SK-N-SH (cell line): ENCODE measurements at regions not wholly inside any gene's neighbourhood (a gene's known extent, or its start where the extent isn't known, plus 50 kb on each side); places are given as distances from the start of the nearest gene placed in this dataset.

ENCODE experiments used
- CTCF ChIA-PET: fragments of 300-600, 350-600 bp; formaldehyde crosslinking; extraction: SDS; loops from one replicate; lab custom pipeline; 2021; lab: Yijun Ruan, JAX
- POLR2A ChIA-PET: fragments of 350-600 bp; sonication (Branson Sonifier 250); formaldehyde crosslinking; extraction: SDS; loops from one replicate; lab custom pipeline; 2020; ENCODE audit warnings: antibody characterized with exemption, inconsistent platforms; lab: Yijun Ruan, JAX
- DNase-seq: peaks from one replicate; pipeline ENCODE4 v3.0.0; 2012
- H2AFZ ChIP-seq: fragments of 200-600 bp; sonication (generic); 2 replicates; pipeline ENCODE4 v1.8.1; 2016; ENCODE audit warnings: antibody characterized with exemption, mild to moderate bottlenecking, low read depth
- H3F3A ChIP-seq: fragments of 200-600 bp; sonication (generic); replicated peaks from 2 replicates; pipeline ENCODE3; 2016; ENCODE audit warnings: antibody characterized with exemption, mild to moderate bottlenecking; ENCODE audit not compliant: insufficient read depth
- H3K27ac ChIP-seq, 2 experiments: fragments of 200-500 bp in 1 of 2; fragments of 200-600 bp in 1 of 2; sonication (Bioruptor generic) in 1 of 2; sonication (generic), shearing (Covaris generic) in 1 of 2; 2 replicates each; pipeline versions ENCODE4 v1.5.1 to v1.6.1; 2014 to 2016; ENCODE audit warnings: low read depth in 2 of 2, inconsistent platforms in 1 of 2, low read length in 1 of 2, mild to moderate bottlenecking in 1 of 2, mixed read lengths in 1 of 2
- H3K27me3 ChIP-seq: fragments of 200-600 bp; sonication (generic), shearing (Covaris generic); 2 replicates; pipeline ENCODE4 v1.6.1; 2016; ENCODE audit warnings: mixed run types; ENCODE audit not compliant: insufficient read depth
- H3K36me3 ChIP-seq, 2 experiments: fragments of 200-500 bp in 1 of 2; fragments of 200-600 bp in 1 of 2; sonication (Bioruptor generic) in 1 of 2; sonication (generic) in 1 of 2; replicated peaks in 1 of 2; 2 replicates each; pipeline versions ENCODE3 to v1.5.1; 2014 to 2016; ENCODE audit warnings: low read length in 1 of 2, mild to moderate bottlenecking in 1 of 2; ENCODE audit not compliant: insufficient read depth in 2 of 2, control insufficient read depth in 1 of 2
- H3K4me1 ChIP-seq, 2 experiments: fragments of 200-500 bp in 1 of 2; fragments of 200-600 bp in 1 of 2; sonication (Bioruptor generic) in 1 of 2; sonication (generic), shearing (Covaris generic) in 1 of 2; 2 replicates each; pipeline versions ENCODE4 v1.5.1 to v1.6.1; 2014 to 2016; ENCODE audit warnings: low read depth in 1 of 2, low read length in 1 of 2, mixed run types in 1 of 2; ENCODE audit not compliant: insufficient read depth in 2 of 2, control insufficient read depth in 1 of 2
- H3K4me2 ChIP-seq: fragments of 200-600 bp; sonication (generic), shearing (Covaris generic); 2 replicates; pipeline ENCODE4 v1.6.1; 2017; ENCODE audit warnings: mixed run types
- H3K4me3 ChIP-seq, 2 experiments: fragments of 200-500 bp in 1 of 2; fragments of 200-600 bp in 1 of 2; sonication (Bioruptor generic) in 1 of 2; sonication (generic), shearing (Covaris generic) in 1 of 2; 2 replicates each; pipeline versions ENCODE4 v1.5.1 to v1.8.1; 2014 to 2016; ENCODE audit warnings: low read depth in 2 of 2, inconsistent platforms in 1 of 2, low read length in 1 of 2, mild to moderate bottlenecking in 1 of 2, mixed read lengths in 1 of 2, moderate library complexity in 1 of 2
- H3K79me2 ChIP-seq: fragments of 200-600 bp; sonication (generic); 2 replicates; pipeline ENCODE4 v1.8.1; 2017; ENCODE audit warnings: mild to moderate bottlenecking; ENCODE audit not compliant: insufficient read depth
- H3K9ac ChIP-seq: fragments of 200-600 bp; sonication (generic); 2 replicates; pipeline ENCODE4 v1.6.1; 2017; ENCODE audit warnings: mixed run types
- H3K9me2 ChIP-seq: fragments of 200-600 bp; sonication (generic); 2 replicates; pipeline ENCODE4 v1.6.1; 2017; ENCODE audit warnings: mixed run types
- H3K9me3 ChIP-seq: fragments of 200-600 bp; sonication (generic); 2 replicates; pipeline ENCODE4 v1.6.1; 2017; ENCODE audit warnings: mixed run types, mild to moderate bottlenecking, moderate library complexity
- H4K20me1 ChIP-seq: fragments of 200-600 bp; sonication (generic); 2 replicates; pipeline ENCODE4 v1.6.1; 2017; ENCODE audit warnings: mild to moderate bottlenecking, mixed run types; ENCODE audit not compliant: insufficient read depth
- CHD2 ChIP-seq: fragments of 150-350 bp; IDR thresholded peaks from 2 replicates; pipeline ENCODE4 v1.6.1; 2018; ENCODE audit warnings: low read length; ENCODE audit not compliant: partially characterized antibody
- EP300 ChIP-seq, 2 experiments: IDR thresholded peaks; 2 replicates each; pipeline versions ENCODE4 v1.4.0 to v1.6.1; 2012; ENCODE audit warnings: borderline replicate concordance in 1 of 2, low read depth in 1 of 2, low read length in 1 of 2
- EZH2phosphoT487 ChIP-seq: fragments of 200-600 bp; sonication (generic); IDR thresholded peaks from 2 replicates; pipeline ENCODE4 v1.6.1; 2017; ENCODE audit warnings: low read depth, mixed run types, mild to moderate bottlenecking, antibody characterized with exemption, moderate library complexity, borderline replicate concordance
- FOSL2 ChIP-seq: IDR thresholded peaks from 2 replicates; pipeline ENCODE4 v1.4.0; 2012; ENCODE audit warnings: low read depth, mild to moderate bottlenecking, moderate library complexity, borderline replicate concordance
- FOXJ3 ChIP-seq: sonication (generic); formaldehyde crosslinking; IDR thresholded peaks from 2 replicates; pipeline ENCODE4 v1.5.1; 2020; ENCODE audit warnings: mild to moderate bottlenecking, missing genetic modification reagents
- FOXM1 ChIP-seq: IDR thresholded peaks from 2 replicates; pipeline ENCODE4 v1.4.0; 2012; ENCODE audit warnings: low read depth, mild to moderate bottlenecking
- GABPA ChIP-seq: IDR thresholded peaks from 2 replicates; pipeline ENCODE4 v1.4.0; 2012; ENCODE audit warnings: low read depth, mild to moderate bottlenecking
- GATA2 ChIP-seq: sonication (generic); formaldehyde crosslinking; IDR thresholded peaks from 2 replicates; pipeline ENCODE4 v1.5.0; 2020; ENCODE audit warnings: mild to moderate bottlenecking, missing genetic modification reagents
- JUND ChIP-seq: IDR thresholded peaks from 2 replicates; pipeline ENCODE4 v1.4.0; 2012
- MEF2A ChIP-seq: IDR thresholded peaks from 2 replicates; pipeline ENCODE4 v1.4.0; 2012; ENCODE audit warnings: low read depth, borderline replicate concordance
- MXI1 ChIP-seq: IDR thresholded peaks from 2 replicates; pipeline ENCODE4 v1.6.1; 2012; ENCODE audit warnings: mild to moderate bottlenecking, low read depth, low read length, improper control_type of control experiment
- NRF1 ChIP-seq: IDR thresholded peaks from 2 replicates; pipeline ENCODE4 v1.6.1; 2012; ENCODE audit warnings: low read depth, mild to moderate bottlenecking, low read length
- RAD21 ChIP-seq: IDR thresholded peaks from 2 replicates; pipeline ENCODE4 v1.6.1; 2012; ENCODE audit warnings: mild to moderate bottlenecking, low read length
- RXRA ChIP-seq: IDR thresholded peaks from 2 replicates; pipeline ENCODE4 v1.4.0; 2012; ENCODE audit warnings: low read depth, mild to moderate bottlenecking, borderline replicate concordance
- SIN3A ChIP-seq: IDR thresholded peaks from 2 replicates; pipeline ENCODE4 v1.6.1; 2012; ENCODE audit warnings: low read depth, mild to moderate bottlenecking, low read length, moderate library complexity, borderline replicate concordance
- TEAD4 ChIP-seq: IDR thresholded peaks from 2 replicates; pipeline ENCODE4 v1.4.0; 2012; ENCODE audit warnings: mild to moderate bottlenecking, borderline replicate concordance; ENCODE audit not compliant: insufficient read depth
- YY1 ChIP-seq: IDR thresholded peaks from 2 replicates; pipeline ENCODE4 v1.4.0; 2012; ENCODE audit warnings: low read depth, mild to moderate bottlenecking
- ZBTB33 ChIP-seq: IDR thresholded peaks from 2 replicates; pipeline ENCODE4 v1.4.0; 2012; ENCODE audit warnings: low read depth, borderline replicate concordance
- WGBS: methylation state at CpG from one replicate; pipeline ENCODE4 v1.1.6; 2017; ENCODE audit warnings: low lambda C conversion rate; 5-methylcytosine and 5-hydroxymethylcytosine counted together

- H3K79me2 ChIP-seq, result no peaks in the 10 kb centered on the region
- WGBS, result 10% methylated on average over 5 of the region's 5 CpGs
- ChIA-PET POLR2A (no interaction called here), CTCF (no interaction called here)
- TF ChIP-seq GATA2 (CRISPR knock-in tag) (no peak), YY1 (no peak), RAD21 (no peak)
- 0 out of 2 replicates have a peak, but pooled peaks cover 2% of the 10 kb centered on the region for H3K9me2 ChIP-seq
- DNase-seq, result no peak
- H3K36me3 ChIP-seq, result no peaks in the 10 kb centered on the region
- H3K27me3 ChIP-seq, result no peaks in the 10 kb centered on the region; the same call in 1 of the 2 replicates
- H3K4me1 ChIP-seq, result no peaks in the 10 kb centered on the region
- H3K9ac ChIP-seq, result no peak overlapping the region
- H2AFZ ChIP-seq, result no peak overlapping the region
- H3K4me3 ChIP-seq, result no peak overlapping the region
- H4K20me1 ChIP-seq, result no peaks in the 10 kb centered on the region
- H3F3A ChIP-seq, result no peaks in the 10 kb centered on the region
- no peaks in the 10 kb centered on the region for H3K9me3 ChIP-seq
- H3K4me2 ChIP-seq, result no peak overlapping the region
- no peak overlapping the region for H3K27ac ChIP-seq
These were observed 218.2 kb downstream of the ARL4A start for GRCh38 chr7:12905671-12906070.

- no peak for DNase-seq
- no peak overlapping the region for H3K4me3 ChIP-seq
- H3K27me3 ChIP-seq, result no peaks in the 10 kb centered on the region; the same call in 1 of the 2 replicates
- H3K79me2 ChIP-seq, result no peaks in the 10 kb centered on the region
- ChIA-PET POLR2A (no interaction called here), CTCF (interaction anchor here (0.9 to 1.1 kb wide), 3 partner anchors 15 to 354 kb away, joined by 3 read pairs; no protein-coding TSS in a partner anchor)
- no peaks in the 10 kb centered on the region for H4K20me1 ChIP-seq
- H3K36me3 ChIP-seq, result no peaks in the 10 kb centered on the region
- H3K4me2 ChIP-seq, result no peak overlapping the region
- H3K9me2 ChIP-seq, result 0 out of 2 replicates have a peak, but pooled peaks cover 2% of the 10 kb centered on the region
- no peak overlapping the region for H3K9ac ChIP-seq
- TF ChIP-seq FOXM1, result no peak
- TF ChIP-seq EP300 (IDR thresholded peaks at IDR 0.05; ENCODE audit: borderline replicate concordance in 1 of 2, low read depth in 1 of 2, low read length in 1 of 2), result no peak
- no peak for TF ChIP-seq NRF1
- TF ChIP-seq RXRA, result no peak
- no peak for TF ChIP-seq CHD2
- TF ChIP-seq SIN3A, result no peak
- TF ChIP-seq JUND, result no peak
- TF ChIP-seq EZH2phosphoT487, result no peak
- TF ChIP-seq MEF2A, result no peak
- TF ChIP-seq GABPA, result no peak
- no peak for TF ChIP-seq FOSL2
- no peak for TF ChIP-seq FOXJ3 (CRISPR knock-in tag)
- TF ChIP-seq ZBTB33, result no peak
- no peak for TF ChIP-seq GATA2 (CRISPR knock-in tag)
- TF ChIP-seq TEAD4, result no peak
- TF ChIP-seq MXI1, result no peak
- H3K9me3 ChIP-seq, result no peaks in the 10 kb centered on the region
- WGBS, result 41% methylated on average over 2 of the region's 2 CpGs
- no peak overlapping the region for H2AFZ ChIP-seq
- no peak overlapping the region for H3K27ac ChIP-seq
- no peaks in the 10 kb centered on the region for H3F3A ChIP-seq
- H3K4me1 ChIP-seq, result no peaks in the 10 kb centered on the region
These were observed 220.3 kb downstream of the ARL4A start for GRCh38 chr7:12907774-12908173.
